NCI-H526 treated with DMSO at 0.1 percent for 48 hours (cell line): ENCODE measurements at regions not wholly inside any gene's neighbourhood (a gene's known extent, or its start where the extent isn't known, plus 50 kb on each side); places are given as distances from the start of the nearest gene placed in this dataset.
"Not testable (repeated sequence)": the region's sequence is repeated elsewhere in the genome, so short reads cannot be mapped to it uniquely, and the experiment has no call there.

Source experiments
- DNase-seq: peaks from one replicate; lab custom pipeline; 2025; lab: John Stamatoyannopoulos, UW

GRCh38 chr12:102728506-102729242 is 188.4 kb downstream of the PAH start:
- DNase-seq, result no peak

DNA sequence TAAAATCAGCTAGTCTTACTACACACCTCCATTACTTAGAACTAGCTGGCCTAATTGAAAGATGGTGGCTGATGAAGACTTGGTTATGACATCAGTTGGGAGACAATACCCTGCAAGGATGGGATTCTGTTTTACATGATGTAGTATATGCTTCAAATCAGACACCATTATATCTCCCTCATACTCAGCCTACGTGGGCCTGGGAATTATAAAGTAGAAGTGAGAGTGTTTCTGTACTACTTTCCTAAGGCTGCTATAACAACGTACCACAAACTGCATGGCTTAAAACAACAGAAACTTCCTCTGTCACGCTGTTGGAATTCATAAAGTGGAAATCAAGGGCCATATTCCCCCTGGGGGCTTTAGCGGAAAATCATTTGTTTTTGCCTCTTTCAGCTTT is 190.4 kb downstream of the PAH start:
- no peak for DNase-seq

GRCh38 chr12:102722147-102722546 is 194.9 kb downstream of the PAH start:
- no peak for DNase-seq

DNA sequence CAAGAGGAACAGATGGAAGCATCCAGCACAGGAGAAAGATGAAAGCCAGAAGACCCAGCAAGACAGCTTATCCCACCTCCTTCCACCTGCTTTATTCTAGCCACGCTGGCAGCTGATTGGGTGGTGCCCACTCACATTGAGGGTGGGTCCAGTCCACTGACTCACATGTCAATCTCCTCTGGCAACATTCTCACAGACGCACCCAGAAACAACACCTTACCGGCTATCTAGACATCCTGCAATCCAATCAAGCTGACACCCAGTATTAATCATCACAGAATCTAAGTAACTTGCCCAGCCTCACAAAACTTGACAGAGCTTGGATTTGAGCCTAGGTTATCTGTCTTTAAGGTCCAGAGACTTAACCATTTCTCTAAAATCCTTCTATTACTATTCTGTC is 208.9 kb downstream of the PAH start:
- DNase-seq, result no peak

GRCh38 chr12:102702447-102703114 is 214.5 kb downstream of the PAH start:
- DNase-seq, result peak; percentile 0

GRCh38 chr12:102696045-102696444 is 215.7 kb upstream of the IGF1 start:
- no peak for DNase-seq

GRCh38 chr12:102694903-102695302 is 214.5 kb upstream of the IGF1 start:
- no peak for DNase-seq

- no peak for DNase-seq
Measured at GRCh38 chr12:102691773-102692555, 211.6 kb upstream of the IGF1 start.

DNA sequence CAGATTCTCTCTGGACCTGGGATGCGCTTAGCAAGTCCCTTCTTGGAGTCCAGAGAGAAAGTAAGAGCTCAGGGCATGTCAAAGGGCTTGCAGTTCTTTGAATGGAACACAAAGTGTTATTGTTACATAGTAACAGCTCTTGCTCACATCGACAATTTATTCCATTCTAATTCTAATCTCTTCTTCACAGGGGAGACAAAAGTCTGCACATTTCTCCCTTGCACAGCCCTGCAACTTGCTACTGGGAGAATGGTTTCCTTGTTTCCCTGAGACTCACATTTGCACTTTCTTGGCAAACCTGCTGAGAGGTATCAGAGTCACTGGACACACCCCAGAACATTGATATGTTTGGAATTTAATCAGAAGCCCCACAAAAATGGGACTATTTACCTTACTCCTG is 209.9 kb upstream of the IGF1 start:
- DNase-seq, result no peak

DNA sequence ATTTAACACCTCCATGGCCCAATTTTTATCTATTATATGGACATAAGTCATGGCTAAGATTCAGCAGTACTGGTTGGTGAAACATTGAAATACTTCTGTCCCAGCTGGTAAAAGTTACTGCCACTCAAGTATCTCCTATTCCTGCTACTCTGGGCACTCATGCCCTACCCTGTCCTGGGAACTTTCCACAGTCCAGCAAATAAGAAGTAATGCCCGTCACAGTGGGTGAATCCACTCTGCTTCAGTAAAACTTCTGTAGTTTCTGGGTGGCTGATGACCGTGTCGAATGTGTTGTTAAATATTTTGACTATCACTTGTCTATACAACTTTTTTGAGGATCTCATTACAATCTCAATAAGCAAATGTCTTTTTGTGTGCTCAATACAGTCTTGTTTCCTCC is 209.3 kb upstream of the IGF1 start:
- DNase-seq, result no peak

GRCh38 chr12:102687523-102687922 is 207.2 kb upstream of the IGF1 start:
- no peak for DNase-seq

DNA sequence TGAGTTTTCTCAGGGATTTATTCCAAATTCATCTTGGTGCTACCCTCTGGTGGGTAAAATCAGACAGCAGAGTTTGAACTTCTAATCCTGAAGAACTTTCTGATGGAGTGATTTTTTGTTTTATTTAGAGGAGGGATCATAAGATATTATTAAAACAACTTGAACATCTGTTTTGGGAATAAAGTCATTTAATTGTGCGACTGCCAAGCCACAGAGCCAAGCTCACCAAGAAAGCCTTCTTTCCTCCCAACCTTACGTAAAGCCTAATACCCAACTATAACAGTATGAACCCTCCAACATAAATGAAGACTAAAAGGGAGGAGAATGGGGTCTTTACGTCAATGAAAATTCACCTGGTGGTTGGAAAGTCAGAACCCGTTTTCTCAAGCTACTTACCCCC is 205.5 kb upstream of the IGF1 start:
- no peak for DNase-seq

DNA sequence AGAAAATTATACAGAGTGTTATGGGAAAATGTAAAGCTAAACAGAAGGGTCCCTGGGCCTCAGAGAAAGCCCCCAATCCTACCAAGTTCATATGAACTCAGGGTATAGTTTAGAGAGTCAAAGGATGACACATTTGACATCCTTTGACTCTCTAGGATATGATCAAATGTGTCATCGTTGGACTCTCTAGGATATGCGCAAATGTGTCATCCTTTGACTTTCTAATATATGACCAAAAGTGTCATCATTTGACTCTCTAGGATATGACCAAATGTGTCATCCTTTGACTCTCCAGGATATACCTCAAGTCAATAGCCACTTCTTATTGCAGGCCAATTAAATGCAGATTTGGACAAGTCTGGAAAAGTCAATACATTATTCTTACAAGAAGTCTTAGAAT is 204.8 kb upstream of the IGF1 start:
- DNase-seq, result no peak

GRCh38 chr12:102682366-102683289 is 202.3 kb upstream of the IGF1 start:
- no peak for DNase-seq

GRCh38 chr12:102681747-102682146 is 201.4 kb upstream of the IGF1 start:
- DNase-seq, result no peak

DNA sequence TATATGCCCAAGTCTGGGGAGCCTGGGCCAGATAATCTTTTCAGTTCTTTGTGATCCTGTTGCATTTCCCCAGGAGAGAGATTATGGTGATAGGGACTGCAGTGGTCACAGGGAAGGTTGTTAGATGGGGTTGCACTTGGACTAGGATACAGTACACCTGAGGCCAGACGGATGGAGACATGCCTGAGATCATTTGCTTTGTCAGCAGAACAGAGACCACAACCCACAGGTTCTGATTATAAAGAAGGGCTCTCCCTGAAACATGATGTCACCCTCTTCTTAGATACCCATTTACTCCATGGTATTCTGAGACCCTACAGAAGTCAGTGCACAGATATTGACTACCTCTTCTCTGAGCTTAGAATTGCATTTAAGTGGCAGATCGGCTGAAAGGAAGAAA is 200.9 kb upstream of the IGF1 start:
- no peak for DNase-seq

DNA sequence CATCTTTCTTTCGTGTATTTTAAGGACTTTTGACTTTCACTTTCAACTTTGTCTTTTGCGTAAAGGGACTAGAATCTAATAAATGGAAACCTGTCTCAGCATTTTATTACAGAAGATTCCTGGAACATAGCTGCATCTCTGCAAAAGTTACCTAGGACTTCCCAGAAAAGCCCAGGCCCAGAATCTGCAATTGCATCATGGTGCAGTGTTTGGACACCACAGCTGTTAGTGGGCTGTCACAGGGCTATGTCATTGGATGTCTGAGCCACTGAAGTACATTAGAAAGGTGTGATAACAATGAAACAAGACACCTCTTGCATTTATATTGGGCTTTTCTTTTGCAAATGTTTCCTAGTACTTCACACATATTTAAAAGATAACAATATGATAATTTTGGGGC is 199.9 kb upstream of the IGF1 start:
- no peak for DNase-seq

- DNase-seq, result no peak
Measured at GRCh38 chr12:102676812-102677211, 196.4 kb upstream of the IGF1 start.

- DNase-seq, result no peak
Measured at GRCh38 chr12:102675672-102676071, 195.3 kb upstream of the IGF1 start.

DNA sequence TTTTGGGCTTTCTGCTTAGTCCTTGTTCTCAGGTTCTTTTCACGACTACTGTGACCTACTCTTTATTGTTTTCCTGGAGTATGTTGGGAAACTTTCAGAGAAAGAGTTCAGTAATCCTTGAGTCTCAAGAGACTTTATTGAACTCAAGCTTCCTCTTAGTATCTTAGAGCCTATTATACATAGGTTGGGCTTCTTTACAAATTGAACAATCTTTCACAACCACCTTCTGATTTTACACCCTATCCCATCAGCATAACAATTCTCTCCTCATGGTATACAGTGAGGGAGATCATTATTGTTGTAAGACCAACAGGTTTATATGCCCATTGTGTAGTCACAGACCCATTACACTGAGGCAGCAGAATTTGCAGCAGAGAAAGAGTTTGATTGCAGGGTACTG is 193.2 kb upstream of the IGF1 start:
- DNase-seq, result no peak

- not testable (repeated sequence) for DNase-seq
Measured at GRCh38 chr12:102672212-102672611, 191.8 kb upstream of the IGF1 start.

GRCh38 chr12:102669056-102669455 is 188.7 kb upstream of the IGF1 start:
- DNase-seq, result no peak
